ENCODE measurements at regions not wholly inside any gene's neighbourhood (a gene's known extent, or its start where the extent isn't known, plus 50 kb on each side); places are given as distances from the start of the nearest gene placed in this dataset.

- FAIRE-seq (no peak), DNase-seq (ENCODE audit: insufficient read length) (no peak)
- no peak for TF ChIP-seq POLR2AphosphoS5 (IDR thresholded peaks at IDR 0.05; ENCODE audit: low read depth, low read length)
- TF ChIP-seq TAF1 (IDR thresholded peaks at IDR 0.05; ENCODE audit: borderline replicate concordance, low read depth, low read length): no peak
- TF ChIP-seq POLR2A (IDR thresholded peaks at IDR 0.05; ENCODE audit: low read depth, low read length): no peak
Measured at GRCh38 chr1:29984166-29984861, 739.1 kb downstream of the MATN1 start.

GRCh38 chr1:29983321-29983720 is 740.1 kb downstream of the MATN1 start:
- DNase-seq (ENCODE audit: insufficient read length) (no peak), FAIRE-seq (no peak)
- TF ChIP-seq POLR2AphosphoS5 (IDR thresholded peaks at IDR 0.05; ENCODE audit: low read depth, low read length): no peak
- no peak for TF ChIP-seq TAF1 (IDR thresholded peaks at IDR 0.05; ENCODE audit: borderline replicate concordance, low read depth, low read length)
- no peak for TF ChIP-seq POLR2A (IDR thresholded peaks at IDR 0.05; ENCODE audit: low read depth, low read length)

GRCh38 chr1:29981586-29982239 is 741.7 kb downstream of the MATN1 start:
- FAIRE-seq (no peak), DNase-seq (ENCODE audit: insufficient read length) (no peak)
- TF ChIP-seq POLR2AphosphoS5 (IDR thresholded peaks at IDR 0.05; ENCODE audit: low read depth, low read length): no peak
- TF ChIP-seq POLR2A (IDR thresholded peaks at IDR 0.05; ENCODE audit: low read depth, low read length): no peak
- no peak for TF ChIP-seq TAF1 (IDR thresholded peaks at IDR 0.05; ENCODE audit: borderline replicate concordance, low read depth, low read length)

GRCh38 chr1:29977550-29977949 is 741.2 kb downstream of the PTPRU start:
- TF ChIP-seq POLR2AphosphoS5 (IDR thresholded peaks at IDR 0.05; ENCODE audit: low read depth, low read length): no peak
- no peak for TF ChIP-seq POLR2A (IDR thresholded peaks at IDR 0.05; ENCODE audit: low read depth, low read length)
- TF ChIP-seq TAF1 (IDR thresholded peaks at IDR 0.05; ENCODE audit: borderline replicate concordance, low read depth, low read length): no peak
- no peak for DNase-seq (ENCODE audit: insufficient read length)
- FAIRE-seq: no peak

GRCh38 chr1:29975036-29975694 is 738.8 kb downstream of the PTPRU start:
- DNase-seq (ENCODE audit: insufficient read length) (no peak), FAIRE-seq (no peak)

GRCh38 chr1:29974316-29974724 is 738.0 kb downstream of the PTPRU start:
- TF ChIP-seq TAF1 (IDR thresholded peaks at IDR 0.05; ENCODE audit: borderline replicate concordance, low read depth, low read length) (no peak), POLR2A (IDR thresholded peaks at IDR 0.05; ENCODE audit: low read depth, low read length) (no peak), POLR2AphosphoS5 (IDR thresholded peaks at IDR 0.05; ENCODE audit: low read depth, low read length) (no peak)
- DNase-seq (ENCODE audit: insufficient read length) (no peak), FAIRE-seq (no peak)

More at GRCh38 chr1:29975036-29975694, 738.8 kb downstream of the PTPRU start:
- TF ChIP-seq POLR2A (IDR thresholded peaks at IDR 0.05; ENCODE audit: low read depth, low read length) (no peak), TAF1 (IDR thresholded peaks at IDR 0.05; ENCODE audit: borderline replicate concordance, low read depth, low read length) (no peak), POLR2AphosphoS5 (IDR thresholded peaks at IDR 0.05; ENCODE audit: low read depth, low read length) (no peak)

- DNase-seq (ENCODE audit: insufficient read length) (no peak), FAIRE-seq (no peak)
- TF ChIP-seq TAF1 (IDR thresholded peaks at IDR 0.05; ENCODE audit: borderline replicate concordance, low read depth, low read length): no peak
- TF ChIP-seq POLR2A (IDR thresholded peaks at IDR 0.05; ENCODE audit: low read depth, low read length): no peak
- no peak for TF ChIP-seq POLR2AphosphoS5 (IDR thresholded peaks at IDR 0.05; ENCODE audit: low read depth, low read length)
Measured at GRCh38 chr1:29973406-29973805, 737.1 kb downstream of the PTPRU start.

GRCh38 chr1:29972421-29973053 is 736.2 kb downstream of the PTPRU start:
- DNase-seq (ENCODE audit: insufficient read length): no peak
- no peak for FAIRE-seq
- TF ChIP-seq POLR2AphosphoS5 (IDR thresholded peaks at IDR 0.05; ENCODE audit: low read depth, low read length) (no peak), POLR2A (IDR thresholded peaks at IDR 0.05; ENCODE audit: low read depth, low read length) (no peak)

- DNase-seq (ENCODE audit: insufficient read length) (no peak), FAIRE-seq (no peak)
- TF ChIP-seq POLR2A (IDR thresholded peaks at IDR 0.05; ENCODE audit: low read depth, low read length): no peak
- no peak for TF ChIP-seq TAF1 (IDR thresholded peaks at IDR 0.05; ENCODE audit: borderline replicate concordance, low read depth, low read length)
- TF ChIP-seq POLR2AphosphoS5 (IDR thresholded peaks at IDR 0.05; ENCODE audit: low read depth, low read length): no peak
Measured at GRCh38 chr1:29971703-29972102, 735.4 kb downstream of the PTPRU start.

- FAIRE-seq (no peak), DNase-seq (ENCODE audit: insufficient read length) (no peak)
Measured at GRCh38 chr1:29970747-29971325, 734.5 kb downstream of the PTPRU start.

GRCh38 chr1:29969576-29969975 is 733.3 kb downstream of the PTPRU start:
- no peak for FAIRE-seq
- TF ChIP-seq POLR2A (IDR thresholded peaks at IDR 0.05; ENCODE audit: low read depth, low read length) (no peak), POLR2AphosphoS5 (IDR thresholded peaks at IDR 0.05; ENCODE audit: low read depth, low read length) (no peak), TAF1 (IDR thresholded peaks at IDR 0.05; ENCODE audit: borderline replicate concordance, low read depth, low read length) (no peak)
- DNase-seq (ENCODE audit: insufficient read length): no peak

More at GRCh38 chr1:29970747-29971325, 734.5 kb downstream of the PTPRU start:
- TF ChIP-seq POLR2AphosphoS5 (IDR thresholded peaks at IDR 0.05; ENCODE audit: low read depth, low read length): no peak
- no peak for TF ChIP-seq POLR2A (IDR thresholded peaks at IDR 0.05; ENCODE audit: low read depth, low read length)
- no peak for TF ChIP-seq TAF1 (IDR thresholded peaks at IDR 0.05; ENCODE audit: borderline replicate concordance, low read depth, low read length)
